HL-60 (cell line): ENCODE measurements at regions not wholly inside any gene's neighbourhood (a gene's known extent, or its start where the extent isn't known, plus 50 kb on each side); places are given as distances from the start of the nearest gene placed in this dataset.

Source experiments
- DNase-seq, 2 experiments: peaks; one replicate each; pipeline ENCODE4 v3.0.0-alpha.2; 2010 to 2020; ENCODE audit warnings: low read depth in 1 of 2, low spot score in 1 of 2
- H3K27ac ChIP-seq: fragments of 250-450 bp; sonication (Bioruptor Pico); replicated peaks from 2 replicates; pipeline ENCODE4 v1.5.1; 2020; ENCODE audit warnings: mild to moderate bottlenecking, moderate library complexity
- H3K27me3 ChIP-seq: fragments of 250-450 bp; sonication (Bioruptor Pico); 2 replicates; pipeline ENCODE4 v1.5.1; 2021; ENCODE audit warnings: mild to moderate bottlenecking, moderate library complexity; ENCODE audit not compliant: insufficient read depth, poor library complexity, severe bottlenecking
- H3K4me3 ChIP-seq: replicated peaks from 2 replicates; pipeline ENCODE4 v1.5.1; 2011; ENCODE audit warnings: mild to moderate bottlenecking, control low read depth, low read length; ENCODE audit not compliant: insufficient read depth
- GABPA ChIP-seq: IDR thresholded peaks from 2 replicates; pipeline ENCODE4 v1.6.1; 2012; ENCODE audit warnings: low read depth
- POLR2AphosphoS5 ChIP-seq: IDR thresholded peaks from 2 replicates; pipeline ENCODE4 v1.6.1; 2012; ENCODE audit warnings: low read depth
- SPI1 ChIP-seq: IDR thresholded peaks from 2 replicates; pipeline ENCODE4 v1.6.1; 2012; ENCODE audit warnings: low read depth, mild to moderate bottlenecking, borderline replicate concordance
- TF ChIP-seq, protein P1 (sequence below): IDR thresholded peaks from one replicate; pipeline ENCODE4 v1.5.1; 2011; ENCODE audit warnings: low read length, control low read depth, inconsistent platforms; ENCODE audit not compliant: insufficient read depth
- TF ChIP-seq, protein P2 (sequence below): IDR thresholded peaks from 2 replicates; pipeline ENCODE4 v1.6.1; 2012; ENCODE audit warnings: low read depth; ENCODE audit not compliant: insufficient replicate concordance

DNA sequence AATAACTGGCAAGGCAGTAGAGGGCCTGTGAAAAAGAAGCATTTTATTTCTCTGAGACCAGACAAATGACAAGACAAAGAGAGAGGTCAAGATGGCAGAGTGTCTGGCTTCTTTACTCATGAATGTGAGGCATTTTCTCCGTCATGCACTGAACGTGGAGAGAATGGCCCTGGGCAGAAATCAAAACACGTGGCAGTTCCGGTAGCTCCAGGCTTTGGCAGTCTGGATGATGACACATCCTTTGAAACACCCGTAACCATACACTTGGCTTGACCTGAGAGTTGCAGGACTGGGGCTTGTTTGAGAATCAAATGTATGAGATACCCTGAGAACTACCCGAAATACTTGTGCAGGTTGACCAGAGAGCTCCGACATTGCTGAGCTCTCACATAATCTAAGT lies 537.6 kb downstream of the ACTR3B start:
- Histone ChIP-seq H3K27me3 (no peaks in the 10 kb centered on the region), H3K27ac (no peak overlapping the region), H3K4me3 (no peak overlapping the region)
- no peak for DNase-seq
- TF ChIP-seq GABPA (no peak), POLR2AphosphoS5 (no peak), SPI1 (no peak)
- TF ChIP-seq, protein P1, sequence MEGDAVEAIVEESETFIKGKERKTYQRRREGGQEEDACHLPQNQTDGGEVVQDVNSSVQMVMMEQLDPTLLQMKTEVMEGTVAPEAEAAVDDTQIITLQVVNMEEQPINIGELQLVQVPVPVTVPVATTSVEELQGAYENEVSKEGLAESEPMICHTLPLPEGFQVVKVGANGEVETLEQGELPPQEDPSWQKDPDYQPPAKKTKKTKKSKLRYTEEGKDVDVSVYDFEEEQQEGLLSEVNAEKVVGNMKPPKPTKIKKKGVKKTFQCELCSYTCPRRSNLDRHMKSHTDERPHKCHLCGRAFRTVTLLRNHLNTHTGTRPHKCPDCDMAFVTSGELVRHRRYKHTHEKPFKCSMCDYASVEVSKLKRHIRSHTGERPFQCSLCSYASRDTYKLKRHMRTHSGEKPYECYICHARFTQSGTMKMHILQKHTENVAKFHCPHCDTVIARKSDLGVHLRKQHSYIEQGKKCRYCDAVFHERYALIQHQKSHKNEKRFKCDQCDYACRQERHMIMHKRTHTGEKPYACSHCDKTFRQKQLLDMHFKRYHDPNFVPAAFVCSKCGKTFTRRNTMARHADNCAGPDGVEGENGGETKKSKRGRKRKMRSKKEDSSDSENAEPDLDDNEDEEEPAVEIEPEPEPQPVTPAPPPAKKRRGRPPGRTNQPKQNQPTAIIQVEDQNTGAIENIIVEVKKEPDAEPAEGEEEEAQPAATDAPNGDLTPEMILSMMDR: no peak
- TF ChIP-seq, protein P2, sequence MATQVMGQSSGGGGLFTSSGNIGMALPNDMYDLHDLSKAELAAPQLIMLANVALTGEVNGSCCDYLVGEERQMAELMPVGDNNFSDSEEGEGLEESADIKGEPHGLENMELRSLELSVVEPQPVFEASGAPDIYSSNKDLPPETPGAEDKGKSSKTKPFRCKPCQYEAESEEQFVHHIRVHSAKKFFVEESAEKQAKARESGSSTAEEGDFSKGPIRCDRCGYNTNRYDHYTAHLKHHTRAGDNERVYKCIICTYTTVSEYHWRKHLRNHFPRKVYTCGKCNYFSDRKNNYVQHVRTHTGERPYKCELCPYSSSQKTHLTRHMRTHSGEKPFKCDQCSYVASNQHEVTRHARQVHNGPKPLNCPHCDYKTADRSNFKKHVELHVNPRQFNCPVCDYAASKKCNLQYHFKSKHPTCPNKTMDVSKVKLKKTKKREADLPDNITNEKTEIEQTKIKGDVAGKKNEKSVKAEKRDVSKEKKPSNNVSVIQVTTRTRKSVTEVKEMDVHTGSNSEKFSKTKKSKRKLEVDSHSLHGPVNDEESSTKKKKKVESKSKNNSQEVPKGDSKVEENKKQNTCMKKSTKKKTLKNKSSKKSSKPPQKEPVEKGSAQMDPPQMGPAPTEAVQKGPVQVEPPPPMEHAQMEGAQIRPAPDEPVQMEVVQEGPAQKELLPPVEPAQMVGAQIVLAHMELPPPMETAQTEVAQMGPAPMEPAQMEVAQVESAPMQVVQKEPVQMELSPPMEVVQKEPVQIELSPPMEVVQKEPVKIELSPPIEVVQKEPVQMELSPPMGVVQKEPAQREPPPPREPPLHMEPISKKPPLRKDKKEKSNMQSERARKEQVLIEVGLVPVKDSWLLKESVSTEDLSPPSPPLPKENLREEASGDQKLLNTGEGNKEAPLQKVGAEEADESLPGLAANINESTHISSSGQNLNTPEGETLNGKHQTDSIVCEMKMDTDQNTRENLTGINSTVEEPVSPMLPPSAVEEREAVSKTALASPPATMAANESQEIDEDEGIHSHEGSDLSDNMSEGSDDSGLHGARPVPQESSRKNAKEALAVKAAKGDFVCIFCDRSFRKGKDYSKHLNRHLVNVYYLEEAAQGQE: no peak

DNA sequence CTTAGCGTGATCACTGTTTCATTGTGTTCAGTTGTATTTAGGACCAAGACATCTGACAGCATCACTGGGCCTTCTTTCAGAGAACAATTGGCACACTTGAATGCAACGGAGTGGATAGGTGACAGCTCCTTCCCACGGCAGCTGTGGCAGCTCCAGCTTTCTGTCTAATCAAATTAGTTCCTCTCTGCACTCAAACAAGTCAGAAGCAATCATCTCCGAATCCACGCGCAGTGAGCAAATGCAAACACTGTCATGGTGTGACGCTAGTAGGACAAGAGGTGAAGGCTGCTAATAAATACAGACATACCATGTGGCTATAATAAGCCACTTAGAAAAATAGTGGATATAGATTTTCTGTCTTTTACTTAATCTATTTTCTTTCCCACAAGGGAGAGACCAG lies 542.4 kb downstream of the ACTR3B start:
- DNase-seq: no peak
- H3K27me3 ChIP-seq: no peaks in the 10 kb centered on the region
- TF ChIP-seq, protein P2: no peak
- TF ChIP-seq, protein P1: no peak
- TF ChIP-seq POLR2AphosphoS5 (no peak), GABPA (no peak), SPI1 (no peak)
- no peak overlapping the region for H3K4me3 ChIP-seq
- H3K27ac ChIP-seq: no peak overlapping the region

DNA sequence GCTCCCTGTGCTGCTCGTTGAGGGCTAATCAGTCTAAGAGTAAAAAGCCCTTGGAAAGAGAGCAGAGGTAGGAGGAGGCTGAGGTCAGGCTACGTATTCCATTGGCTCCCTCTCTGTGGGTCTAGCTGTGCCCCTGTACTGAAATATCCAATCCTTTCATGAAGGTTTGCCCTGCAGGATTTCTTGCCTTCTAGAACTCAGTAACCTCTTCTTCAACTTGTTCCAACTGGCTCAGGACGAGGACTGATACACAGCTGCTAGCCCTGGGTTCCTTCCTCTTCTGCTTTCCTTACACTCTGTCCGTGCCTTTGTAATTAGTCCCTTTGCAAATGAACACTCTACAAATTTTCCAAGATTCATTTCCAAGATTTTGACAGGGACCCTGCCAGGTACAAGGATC lies 560.5 kb downstream of the ACTR3B start:
- TF ChIP-seq, protein P1: no peak
- TF ChIP-seq SPI1 (no peak), POLR2AphosphoS5 (no peak), GABPA (no peak)
- TF ChIP-seq, protein P2: no peak
- Histone ChIP-seq H3K27me3 (no peaks in the 10 kb centered on the region), H3K4me3 (no peak overlapping the region), H3K27ac (no peak overlapping the region)
- no peak for DNase-seq
